HL-60 (cell line): ENCODE measurements at regions not wholly inside any gene's neighbourhood (a gene's known extent, or its start where the extent isn't known, plus 50 kb on each side); places are given as distances from the start of the nearest gene placed in this dataset.

Source experiments
- CTCF ChIP-seq: IDR thresholded peaks from one replicate; pipeline ENCODE4 v1.5.1; 2011; ENCODE audit warnings: low read length, control low read depth, inconsistent platforms; ENCODE audit not compliant: insufficient read depth
- GABPA ChIP-seq: IDR thresholded peaks from 2 replicates; pipeline ENCODE4 v1.6.1; 2012; ENCODE audit warnings: low read depth
- POLR2AphosphoS5 ChIP-seq: IDR thresholded peaks from 2 replicates; pipeline ENCODE4 v1.6.1; 2012; ENCODE audit warnings: low read depth
- REST ChIP-seq: IDR thresholded peaks from 2 replicates; pipeline ENCODE4 v1.6.1; 2012; ENCODE audit warnings: low read depth; ENCODE audit not compliant: insufficient replicate concordance
- SPI1 ChIP-seq: IDR thresholded peaks from 2 replicates; pipeline ENCODE4 v1.6.1; 2012; ENCODE audit warnings: low read depth, mild to moderate bottlenecking, borderline replicate concordance

GRCh38 chr5:61678966-61679365, 346.9 kb downstream of the ZSWIM6 start:
- TF ChIP-seq CTCF (no peak), REST (no peak), POLR2AphosphoS5 (no peak), GABPA (no peak), SPI1 (no peak)
